HAP-1 (cell line): ENCODE measurements at regions not wholly inside any gene's neighbourhood (a gene's known extent, or its start where the extent isn't known, plus 50 kb on each side); places are given as distances from the start of the nearest gene placed in this dataset.

Source experiments
- DNase-seq, 2 experiments: peaks; one replicate each; pipeline ENCODE4 v3.0.0-alpha.2; 2016 to 2020; ENCODE audit warnings: low spot score in 2 of 2
- H3K27me3 ChIP-seq: fragments of 250-450 bp; sonication (Bioruptor Pico); 2 replicates; pipeline ENCODE4 v1.5.1; 2020; ENCODE audit warnings: low read depth, mild to moderate bottlenecking, moderate library complexity
- H3K36me3 ChIP-seq: fragments of 250-450 bp; sonication (Bioruptor Pico); replicated peaks from 2 replicates; pipeline ENCODE4 v1.5.1; 2020; ENCODE audit warnings: mild to moderate bottlenecking
- H3K4me1 ChIP-seq: fragments of 250-450 bp; sonication (Bioruptor Pico); 2 replicates; pipeline ENCODE4 v1.5.1; 2020; ENCODE audit warnings: mild to moderate bottlenecking
- H3K4me3 ChIP-seq: fragments of 250-450 bp; sonication (Bioruptor Pico); 2 replicates; pipeline ENCODE4 v1.5.1; 2020; ENCODE audit warnings: mild to moderate bottlenecking, moderate library complexity
- H3K9me3 ChIP-seq: fragments of 250-450 bp; sonication (Bioruptor Pico); 2 replicates; pipeline ENCODE4 v1.5.1; 2020; ENCODE audit warnings: mild to moderate bottlenecking, moderate library complexity
- in situ Hi-C: fragments of 300-500 bp; cut with MboI; formaldehyde crosslinking; loops from 3 replicates; pipeline ENCODE4 v1.14.3; 2020; ENCODE audit warnings: low sequenced_read_pairs, inconsistent platforms, mixed read lengths

GRCh38 chr2:16890081-16890480, 224.4 kb upstream of the CYRIA start:
- no peak for DNase-seq
- 0 out of 2 replicates have a peak, but pooled peaks cover 2% of the 10 kb centered on the region for H3K27me3 ChIP-seq
- H3K9me3 ChIP-seq = no peaks in the 10 kb centered on the region
- H3K4me3 ChIP-seq = no peak overlapping the region
- no peaks in the 10 kb centered on the region for H3K4me1 ChIP-seq
- H3K36me3 ChIP-seq = no peaks in the 10 kb centered on the region
- in situ Hi-C loops = no loop called here

GRCh38 chr2:16885027-16885426, 219.4 kb upstream of the CYRIA start:
- Histone ChIP-seq H3K4me3 (no peak overlapping the region), H3K4me1 (no peaks in the 10 kb centered on the region), H3K27me3 (0 out of 2 replicates have a peak, but pooled peaks cover 2% of the 10 kb centered on the region), H3K36me3 (no peaks in the 10 kb centered on the region), H3K9me3 (no peaks in the 10 kb centered on the region)
- no peak for DNase-seq
- in situ Hi-C loops = no loop called here

- Histone ChIP-seq H3K9me3 (no peaks in the 10 kb centered on the region), H3K27me3 (0 out of 2 replicates have a peak, but pooled peaks cover 2% of the 10 kb centered on the region), H3K4me1 (no peaks in the 10 kb centered on the region), H3K4me3 (no peak overlapping the region), H3K36me3 (no peaks in the 10 kb centered on the region)
- in situ Hi-C loops = no loop called here
- no peak for DNase-seq
Measured at GRCh38 chr2:16882706-16883105, 217.1 kb upstream of the CYRIA start.

DNA sequence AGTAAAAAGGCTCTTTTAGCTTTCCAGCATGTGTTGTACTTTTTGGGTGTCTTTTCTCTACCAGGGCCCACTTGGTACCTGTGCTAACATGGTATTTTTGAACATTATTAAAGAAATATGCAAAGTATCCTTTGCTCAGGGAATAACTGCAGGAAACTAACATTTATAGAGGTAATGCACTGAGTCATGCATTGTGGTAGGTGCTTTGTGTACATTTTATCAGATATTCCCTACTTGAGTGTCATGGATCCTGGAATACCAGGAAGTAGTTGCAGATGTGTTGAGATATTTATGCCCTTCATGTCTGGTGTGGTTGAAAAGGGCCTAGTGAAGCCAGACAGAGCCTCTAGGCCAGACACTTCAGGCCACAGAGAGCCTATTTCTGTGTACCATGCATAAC, 215.5 kb upstream of the CYRIA start:
- Histone ChIP-seq H3K4me3 (no peak overlapping the region), H3K9me3 (no peaks in the 10 kb centered on the region), H3K4me1 (no peaks in the 10 kb centered on the region), H3K27me3 (no peaks in the 10 kb centered on the region), H3K36me3 (no peaks in the 10 kb centered on the region)
- DNase-seq = no peak
- in situ Hi-C loops = no loop called here

DNA sequence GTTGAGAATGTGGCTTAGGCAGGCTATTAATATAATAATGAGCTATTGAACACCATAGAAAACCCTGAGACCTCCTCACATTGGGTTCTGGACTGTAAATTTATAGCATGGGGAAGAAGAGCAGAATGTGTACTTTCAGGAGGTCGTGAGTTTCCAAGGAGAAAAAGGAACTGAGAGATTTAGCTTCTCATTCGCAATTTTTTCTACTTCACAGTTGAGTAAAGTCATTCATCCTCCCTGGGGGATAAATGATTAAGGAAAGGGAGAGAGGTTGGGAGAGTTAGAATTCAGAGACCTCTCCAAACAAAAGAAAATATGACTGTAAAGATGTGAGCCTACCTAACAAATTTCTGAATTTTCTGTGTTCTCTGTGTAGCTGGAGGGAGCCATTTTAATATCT, 205.8 kb upstream of the CYRIA start:
- DNase-seq = no peak
- Histone ChIP-seq H3K36me3 (no peaks in the 10 kb centered on the region), H3K4me3 (no peak overlapping the region), H3K4me1 (no peaks in the 10 kb centered on the region), H3K27me3 (peaks cover 7% of the 10 kb centered on the region), H3K9me3 (no peaks in the 10 kb centered on the region)
- in situ Hi-C loops = no loop called here

DNA sequence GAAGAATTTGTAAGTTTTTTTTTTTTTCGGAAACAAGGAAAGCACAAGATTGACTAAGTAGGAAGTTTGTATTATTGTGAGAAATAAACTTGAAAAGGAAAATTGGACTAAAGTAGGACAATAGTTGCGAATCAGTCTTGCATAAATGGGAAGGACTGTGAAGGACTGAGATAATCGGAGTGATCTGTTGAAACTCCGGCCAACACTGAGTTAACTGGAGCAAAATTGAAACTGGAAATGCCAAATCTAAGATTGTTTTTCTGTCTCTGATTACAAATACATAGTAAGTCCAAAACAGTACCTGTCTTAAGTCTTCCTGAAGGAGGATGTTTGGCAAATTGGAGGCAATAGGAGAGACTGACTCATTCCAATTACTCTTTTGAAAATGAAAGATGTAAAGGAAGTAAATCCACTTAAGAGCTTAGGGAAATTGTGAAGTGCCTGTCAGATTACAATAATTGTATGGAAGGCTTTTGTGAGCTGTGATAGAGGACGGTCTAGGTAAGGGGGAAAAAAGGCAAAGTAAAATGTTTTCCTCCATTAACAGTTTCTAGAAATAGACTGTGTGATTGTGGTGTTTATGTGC, 204.9 kb upstream of the CYRIA start:
- Histone ChIP-seq H3K9me3 (no peaks in the 10 kb centered on the region), H3K27me3 (peaks cover 7% of the 10 kb centered on the region), H3K4me3 (no peak overlapping the region), H3K4me1 (no peaks in the 10 kb centered on the region), H3K36me3 (no peaks in the 10 kb centered on the region)
- peak in 1 of 2 experiments; percentile 51 for DNase-seq
- in situ Hi-C loops = no loop called here

DNA sequence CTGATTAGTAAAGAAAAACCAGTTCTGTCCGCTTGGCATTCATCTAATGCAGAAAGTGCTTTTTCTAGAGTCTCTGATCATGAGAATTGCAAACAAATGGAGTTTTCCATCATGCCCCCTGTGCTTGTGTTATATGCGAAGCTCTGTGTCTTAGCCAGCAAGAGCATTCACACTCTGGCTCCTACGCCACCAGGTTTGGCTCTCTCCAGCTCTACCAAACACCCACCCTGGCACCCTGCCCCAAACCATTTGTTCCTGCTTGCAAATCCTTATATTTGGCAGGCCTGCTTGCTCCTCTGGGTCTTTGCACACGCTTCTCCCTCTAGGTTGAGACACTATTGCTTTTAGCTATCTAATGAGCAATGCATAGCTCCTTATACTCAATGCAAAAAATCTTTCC, 204.1 kb upstream of the CYRIA start:
- H3K9me3 ChIP-seq = no peaks in the 10 kb centered on the region
- no peaks in the 10 kb centered on the region for H3K36me3 ChIP-seq
- in situ Hi-C loops = no loop called here
- H3K27me3 ChIP-seq = peaks cover 7% of the 10 kb centered on the region
- H3K4me3 ChIP-seq = no peak overlapping the region
- no peaks in the 10 kb centered on the region for H3K4me1 ChIP-seq
- no peak for DNase-seq

DNA sequence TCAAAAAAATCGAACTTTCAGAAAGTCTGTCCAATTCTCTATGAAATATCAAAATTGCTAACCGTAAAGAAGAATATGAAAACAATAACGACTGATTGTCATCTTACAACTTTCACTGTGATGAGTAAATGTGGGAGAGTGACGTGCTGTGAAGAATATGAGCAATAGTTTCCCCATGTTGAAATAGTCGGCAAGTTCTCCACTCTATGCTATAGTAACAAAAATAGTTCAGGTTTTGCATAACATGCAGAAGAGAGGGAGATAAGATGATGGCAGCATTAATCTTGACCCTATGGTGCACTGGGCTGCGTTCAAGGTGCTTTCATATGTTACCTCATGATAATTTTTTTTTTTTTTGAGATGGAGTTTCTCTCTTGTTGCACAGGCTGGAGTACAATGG, 196.8 kb upstream of the CYRIA start:
- Histone ChIP-seq H3K9me3 (no peaks in the 10 kb centered on the region; the same call in 1 of the 2 replicates), H3K4me1 (no peaks in the 10 kb centered on the region), H3K36me3 (no peaks in the 10 kb centered on the region), H3K27me3 (no peaks in the 10 kb centered on the region), H3K4me3 (no peak overlapping the region)
- no peak for DNase-seq
- in situ Hi-C loops = no loop called here

- DNase-seq = no peak
- no peaks in the 10 kb centered on the region; the same call in 1 of the 2 replicates for H3K9me3 ChIP-seq
- in situ Hi-C loops = no loop called here
- no peak overlapping the region for H3K4me3 ChIP-seq
- no peaks in the 10 kb centered on the region for H3K4me1 ChIP-seq
- H3K27me3 ChIP-seq = no peaks in the 10 kb centered on the region
- H3K36me3 ChIP-seq = no peaks in the 10 kb centered on the region
Measured at GRCh38 chr2:16861530-16861929, 195.9 kb upstream of the CYRIA start.

DNA sequence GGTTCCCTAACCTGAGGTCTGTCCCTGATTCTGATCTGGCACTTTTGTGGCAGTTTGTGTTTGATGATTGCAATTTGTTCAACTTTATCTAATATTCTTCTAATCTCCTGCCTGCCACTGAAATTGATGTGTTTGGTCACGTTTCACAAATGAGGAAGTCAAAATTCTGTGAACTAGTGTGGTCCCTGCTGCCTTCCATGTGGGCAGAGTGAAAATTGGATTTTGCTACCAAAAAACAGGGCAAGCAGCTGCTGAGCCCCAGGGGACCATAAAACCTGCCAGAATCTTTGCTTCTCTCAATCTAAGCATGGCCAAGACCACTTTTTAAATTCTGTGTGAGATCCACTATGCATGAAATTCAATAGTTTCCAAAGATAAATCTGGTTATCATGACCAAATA, 195.5 kb upstream of the CYRIA start:
- H3K4me3 ChIP-seq = no peak overlapping the region
- H3K36me3 ChIP-seq = no peaks in the 10 kb centered on the region
- H3K27me3 ChIP-seq = no peaks in the 10 kb centered on the region
- no peaks in the 10 kb centered on the region; the same call in 1 of the 2 replicates for H3K9me3 ChIP-seq
- no peak for DNase-seq
- H3K4me1 ChIP-seq = no peaks in the 10 kb centered on the region
- in situ Hi-C loops = no loop called here

DNA sequence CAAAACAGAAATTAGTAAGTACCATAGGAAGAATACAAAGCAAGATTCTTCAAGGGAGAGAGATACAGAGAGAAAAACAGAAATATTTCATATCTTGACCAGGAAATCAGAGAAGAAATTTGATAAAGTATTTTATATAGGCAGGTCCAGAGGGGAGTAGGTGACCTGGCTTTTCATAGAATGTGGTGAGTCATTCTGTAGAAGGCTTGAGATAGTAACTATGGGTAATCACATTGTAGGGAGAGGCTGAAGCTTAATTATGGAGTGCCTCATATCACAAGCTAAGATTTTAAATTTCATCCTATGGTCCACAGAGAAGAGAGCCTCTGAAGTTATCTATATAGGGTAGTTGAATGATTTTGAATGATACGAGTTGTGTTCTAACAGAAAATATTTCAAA, 195.0 kb upstream of the CYRIA start:
- no peaks in the 10 kb centered on the region for H3K36me3 ChIP-seq

DNA sequence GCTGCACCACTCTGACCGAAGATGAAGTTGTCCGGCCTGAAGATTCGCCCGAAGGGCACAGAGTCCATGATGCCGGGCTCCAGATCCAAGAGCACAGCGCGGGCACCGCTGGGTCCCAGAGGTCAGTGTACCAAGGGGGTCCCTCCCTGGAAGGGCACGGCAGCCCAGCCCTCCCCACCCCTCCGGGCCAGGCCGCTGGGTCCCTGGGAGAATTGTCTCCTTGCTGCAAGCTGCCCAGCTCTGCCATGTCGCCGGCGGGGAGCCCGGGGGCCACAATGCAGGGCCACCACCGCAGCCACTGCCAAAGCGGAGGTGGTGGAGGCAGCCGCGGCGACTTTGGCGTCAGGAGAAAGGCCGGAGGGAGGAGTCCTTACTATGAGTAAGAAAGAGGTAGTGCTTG, 189.5 kb upstream of the CYRIA start:
- H3K9me3 ChIP-seq = no peaks in the 10 kb centered on the region; the same call in 1 of the 2 replicates
- no peaks in the 10 kb centered on the region for H3K36me3 ChIP-seq
- in situ Hi-C loops = no loop called here
- H3K27me3 ChIP-seq = no peaks in the 10 kb centered on the region
- no peak overlapping the region for H3K4me3 ChIP-seq
- H3K4me1 ChIP-seq = no peaks in the 10 kb centered on the region
- DNase-seq = no peak

More for the DNA sequence above, 195.0 kb upstream of the CYRIA start:
- no peaks in the 10 kb centered on the region for H3K27me3 ChIP-seq
- no peak overlapping the region for H3K4me3 ChIP-seq
- DNase-seq = no peak
- in situ Hi-C loops = no loop called here
- no peaks in the 10 kb centered on the region; the same call in 1 of the 2 replicates for H3K9me3 ChIP-seq
- no peaks in the 10 kb centered on the region for H3K4me1 ChIP-seq

- Histone ChIP-seq H3K4me3 (no peak overlapping the region), H3K9me3 (no peaks in the 10 kb centered on the region), H3K4me1 (no peaks in the 10 kb centered on the region), H3K27me3 (no peaks in the 10 kb centered on the region; the same call in 1 of the 2 replicates), H3K36me3 (no peaks in the 10 kb centered on the region)
- in situ Hi-C loops = no loop called here
- DNase-seq = no peak
Measured at GRCh38 chr2:16853088-16853487, 187.5 kb upstream of the CYRIA start.

- H3K27me3 ChIP-seq = no peaks in the 10 kb centered on the region; the same call in 1 of the 2 replicates
- no peak for DNase-seq
- H3K9me3 ChIP-seq = no peaks in the 10 kb centered on the region
- H3K4me3 ChIP-seq = no peak overlapping the region
- in situ Hi-C loops = no loop called here
- H3K4me1 ChIP-seq = no peaks in the 10 kb centered on the region
- no peaks in the 10 kb centered on the region for H3K36me3 ChIP-seq
Measured at GRCh38 chr2:16852651-16853050, 187.0 kb upstream of the CYRIA start.

DNA sequence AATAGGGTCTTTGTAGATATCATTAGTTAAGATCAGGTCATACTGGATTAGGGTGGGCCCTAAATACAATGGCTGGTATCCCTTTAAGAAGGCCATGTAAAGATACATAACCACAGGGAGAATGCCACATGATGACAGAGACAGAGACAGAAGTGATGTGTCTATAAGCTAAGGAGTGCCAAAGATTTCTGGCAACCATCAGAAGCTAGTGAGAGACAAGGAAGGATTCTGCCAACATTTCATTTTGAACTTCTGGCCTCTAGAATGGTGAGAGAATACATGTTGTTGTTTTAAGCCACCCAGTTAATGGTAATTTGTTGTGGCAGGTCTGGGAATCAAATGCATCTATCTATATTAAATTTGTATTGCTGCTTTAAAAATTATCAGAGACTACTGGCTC, 185.5 kb upstream of the CYRIA start:
- in situ Hi-C loops = no loop called here
- no peaks in the 10 kb centered on the region for H3K36me3 ChIP-seq
- no peaks in the 10 kb centered on the region for H3K9me3 ChIP-seq
- no peaks in the 10 kb centered on the region; the same call in 1 of the 2 replicates for H3K27me3 ChIP-seq
- DNase-seq = no peak
- no peak overlapping the region for H3K4me3 ChIP-seq
- H3K4me1 ChIP-seq = no peaks in the 10 kb centered on the region
